ENCODE measurements at regions not wholly inside any gene's neighbourhood (a gene's known extent, or its start where the extent isn't known, plus 50 kb on each side); places are given as distances from the start of the nearest gene placed in this dataset.

- TF ChIP-seq, protein P1, sequence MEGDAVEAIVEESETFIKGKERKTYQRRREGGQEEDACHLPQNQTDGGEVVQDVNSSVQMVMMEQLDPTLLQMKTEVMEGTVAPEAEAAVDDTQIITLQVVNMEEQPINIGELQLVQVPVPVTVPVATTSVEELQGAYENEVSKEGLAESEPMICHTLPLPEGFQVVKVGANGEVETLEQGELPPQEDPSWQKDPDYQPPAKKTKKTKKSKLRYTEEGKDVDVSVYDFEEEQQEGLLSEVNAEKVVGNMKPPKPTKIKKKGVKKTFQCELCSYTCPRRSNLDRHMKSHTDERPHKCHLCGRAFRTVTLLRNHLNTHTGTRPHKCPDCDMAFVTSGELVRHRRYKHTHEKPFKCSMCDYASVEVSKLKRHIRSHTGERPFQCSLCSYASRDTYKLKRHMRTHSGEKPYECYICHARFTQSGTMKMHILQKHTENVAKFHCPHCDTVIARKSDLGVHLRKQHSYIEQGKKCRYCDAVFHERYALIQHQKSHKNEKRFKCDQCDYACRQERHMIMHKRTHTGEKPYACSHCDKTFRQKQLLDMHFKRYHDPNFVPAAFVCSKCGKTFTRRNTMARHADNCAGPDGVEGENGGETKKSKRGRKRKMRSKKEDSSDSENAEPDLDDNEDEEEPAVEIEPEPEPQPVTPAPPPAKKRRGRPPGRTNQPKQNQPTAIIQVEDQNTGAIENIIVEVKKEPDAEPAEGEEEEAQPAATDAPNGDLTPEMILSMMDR (conservative IDR thresholded peaks at IDR 0.05; ENCODE audit: low read depth, low read length) = no peak
- TF ChIP-seq EZH2 (IDR thresholded peaks at IDR 0.05; ENCODE audit: low read length, unreplicated experiment) = no peak
- no peak for TF ChIP-seq EZH2phosphoT487 (IDR thresholded peaks at IDR 0.05; ENCODE audit: borderline replicate concordance, low read length)
Measured at GRCh38 chr6:92822222-92822621, 597.1 kb downstream of the EPHA7 start.

Data from PC-3 (cell line).